ENCODE measurements at regions not wholly inside any gene's neighbourhood (a gene's known extent, or its start where the extent isn't known, plus 50 kb on each side); places are given as distances from the start of the nearest gene placed in this dataset.

GRCh38 chr3:55159711-55160110 lies 231.9 kb upstream of the LRTM1 start:
- Histone ChIP-seq H3K9me2 (replicated peaks; ENCODE audit: insufficient read depth, low read length) (no peaks in the 10 kb centered on the region), H3K9me3 (replicated peaks; ENCODE audit: insufficient read depth, low read length) (no peaks in the 10 kb centered on the region), H3K36me3 (replicated peaks; ENCODE audit: insufficient read depth, low read length) (no peaks in the 10 kb centered on the region), H3K79me2 (ENCODE audit: low read length) (no peaks in the 10 kb centered on the region), H2AFZ (ENCODE audit: low read length) (no peak overlapping the region), H3K27ac (ENCODE audit: low read length) (no peak overlapping the region), H3K4me1 (ENCODE audit: low read length) (no peaks in the 10 kb centered on the region), H4K20me1 (ENCODE audit: insufficient read depth, low read length) (no peaks in the 10 kb centered on the region), H3F3A (ENCODE audit: insufficient read depth, low read length) (no peaks in the 10 kb centered on the region), H3K27me3 (replicated peaks; ENCODE audit: insufficient read depth, low read length) (no peaks in the 10 kb centered on the region), H3K4me2 (ENCODE audit: low read depth, low read length) (no peak overlapping the region), H3K4me3 (ENCODE audit: low read length) (no peak overlapping the region), H3K9ac (ENCODE audit: low read length) (no peak overlapping the region)
- TF ChIP-seq CTCF (IDR thresholded peaks at IDR 0.05; ENCODE audit: low read length) (no peak), EZH2phosphoT487 (IDR thresholded peaks at IDR 0.05; ENCODE audit: low read length) (no peak), EZH2 (optimal IDR thresholded peaks at IDR 0.05; ENCODE audit: low read depth, low read length) (no peak)
- no peak for DNase-seq

- Histone ChIP-seq H3K79me2 (ENCODE audit: low read length) (no peaks in the 10 kb centered on the region), H3K27ac (ENCODE audit: low read length) (no peak overlapping the region), H3K4me1 (ENCODE audit: low read length) (no peaks in the 10 kb centered on the region), H3F3A (ENCODE audit: insufficient read depth, low read length) (no peaks in the 10 kb centered on the region), H3K9ac (ENCODE audit: low read length) (no peak overlapping the region), H3K4me2 (ENCODE audit: low read depth, low read length) (no peak overlapping the region), H2AFZ (ENCODE audit: low read length) (no peak overlapping the region), H3K27me3 (replicated peaks; ENCODE audit: insufficient read depth, low read length) (no peaks in the 10 kb centered on the region), H3K4me3 (ENCODE audit: low read length) (no peak overlapping the region), H3K9me3 (replicated peaks; ENCODE audit: insufficient read depth, low read length) (no peaks in the 10 kb centered on the region), H3K9me2 (replicated peaks; ENCODE audit: insufficient read depth, low read length) (no peaks in the 10 kb centered on the region), H3K36me3 (replicated peaks; ENCODE audit: insufficient read depth, low read length) (no peaks in the 10 kb centered on the region), H4K20me1 (ENCODE audit: insufficient read depth, low read length) (no peaks in the 10 kb centered on the region)
- no peak for DNase-seq
- TF ChIP-seq CTCF (IDR thresholded peaks at IDR 0.05; ENCODE audit: low read length) (no peak), EZH2phosphoT487 (IDR thresholded peaks at IDR 0.05; ENCODE audit: low read length) (no peak), EZH2 (optimal IDR thresholded peaks at IDR 0.05; ENCODE audit: low read depth, low read length) (no peak)
Measured at GRCh38 chr3:55159016-55159415, 231.2 kb upstream of the LRTM1 start.

GRCh38 chr3:55158345-55158744 lies 230.5 kb upstream of the LRTM1 start:
- Histone ChIP-seq H3F3A (ENCODE audit: insufficient read depth, low read length) (no peaks in the 10 kb centered on the region), H3K27ac (ENCODE audit: low read length) (no peak overlapping the region), H2AFZ (ENCODE audit: low read length) (no peak overlapping the region), H3K9me3 (replicated peaks; ENCODE audit: insufficient read depth, low read length) (no peaks in the 10 kb centered on the region), H3K27me3 (replicated peaks; ENCODE audit: insufficient read depth, low read length) (no peaks in the 10 kb centered on the region), H3K4me3 (ENCODE audit: low read length) (no peak overlapping the region), H3K9ac (ENCODE audit: low read length) (no peak overlapping the region), H4K20me1 (ENCODE audit: insufficient read depth, low read length) (no peaks in the 10 kb centered on the region), H3K4me2 (ENCODE audit: low read depth, low read length) (no peak overlapping the region), H3K79me2 (ENCODE audit: low read length) (no peaks in the 10 kb centered on the region), H3K36me3 (replicated peaks; ENCODE audit: insufficient read depth, low read length) (no peaks in the 10 kb centered on the region), H3K9me2 (replicated peaks; ENCODE audit: insufficient read depth, low read length) (no peaks in the 10 kb centered on the region), H3K4me1 (ENCODE audit: low read length) (no peaks in the 10 kb centered on the region)
- TF ChIP-seq EZH2 (optimal IDR thresholded peaks at IDR 0.05; ENCODE audit: low read depth, low read length) (no peak), EZH2phosphoT487 (IDR thresholded peaks at IDR 0.05; ENCODE audit: low read length) (no peak), CTCF (IDR thresholded peaks at IDR 0.05; ENCODE audit: low read length) (no peak)
- DNase-seq, result no peak
